GM12891 (cell line): ENCODE measurements at regions not wholly inside any gene's neighbourhood (a gene's known extent, or its start where the extent isn't known, plus 50 kb on each side); places are given as distances from the start of the nearest gene placed in this dataset.

Source experiments
- DNase-seq: peaks from one replicate; pipeline ENCODE4 v3.0.0; 2011; ENCODE audit warnings: low spot score; ENCODE audit not compliant: insufficient read length
- FAIRE-seq: peaks from 2 replicates; lab custom pipeline; 2011; peaks lifted over from hg19 to GRCh38; lab: Jason Lieb, UNC
- PAX5 ChIP-seq: IDR thresholded peaks from 2 replicates; pipeline ENCODE4 v1.6.1; 2011; ENCODE audit warnings: low read length, moderate library complexity, mild to moderate bottlenecking; ENCODE audit not compliant: insufficient read depth, severe bottlenecking
- POLR2A ChIP-seq: IDR thresholded peaks from 2 replicates; pipeline ENCODE4 v1.6.1; 2011; ENCODE audit warnings: low read depth, low read length, control low read depth
- POLR2AphosphoS5 ChIP-seq: IDR thresholded peaks from 2 replicates; pipeline ENCODE4 v1.6.1; 2011; ENCODE audit warnings: low read depth, low read length, control low read depth
- POU2F2 ChIP-seq: IDR thresholded peaks from 2 replicates; pipeline ENCODE4 v1.6.1; 2011; ENCODE audit warnings: low read depth, mild to moderate bottlenecking, control low read depth, low read length, moderate library complexity
- SPI1 ChIP-seq: IDR thresholded peaks from 2 replicates; pipeline ENCODE4 v1.6.1; 2011; ENCODE audit warnings: low read depth, low read length, control low read depth
- TAF1 ChIP-seq: IDR thresholded peaks from 2 replicates; pipeline ENCODE4 v1.6.1; 2011; ENCODE audit warnings: low read depth, low read length, control low read depth

DNA sequence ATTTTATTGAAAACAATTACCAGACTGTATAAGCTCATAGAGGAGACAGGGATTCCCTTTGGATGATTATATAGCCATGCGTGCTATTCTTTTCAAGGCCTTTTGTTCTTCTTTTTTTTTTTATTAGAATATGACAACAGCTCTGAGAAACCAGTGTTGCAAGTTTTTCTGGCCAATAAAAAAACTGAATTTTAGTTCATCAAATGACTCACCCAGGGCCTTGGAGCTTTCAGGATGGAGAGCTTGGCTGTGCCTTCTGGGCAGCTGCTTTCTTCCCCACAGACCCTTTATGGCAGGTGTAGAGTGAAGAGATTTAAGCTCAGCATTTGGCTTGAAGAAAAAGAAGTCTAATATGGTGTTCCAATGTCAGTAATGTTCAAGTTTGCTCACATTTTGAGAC is 497.9 kb upstream of the FANCL start:
- TF ChIP-seq POU2F2: no peak
- no peak for TF ChIP-seq POLR2AphosphoS5
- TF ChIP-seq SPI1: no peak
- no peak for TF ChIP-seq TAF1
- no peak for TF ChIP-seq POLR2A
- no peak for TF ChIP-seq PAX5
- no peak for FAIRE-seq
- DNase-seq: no peak

DNA sequence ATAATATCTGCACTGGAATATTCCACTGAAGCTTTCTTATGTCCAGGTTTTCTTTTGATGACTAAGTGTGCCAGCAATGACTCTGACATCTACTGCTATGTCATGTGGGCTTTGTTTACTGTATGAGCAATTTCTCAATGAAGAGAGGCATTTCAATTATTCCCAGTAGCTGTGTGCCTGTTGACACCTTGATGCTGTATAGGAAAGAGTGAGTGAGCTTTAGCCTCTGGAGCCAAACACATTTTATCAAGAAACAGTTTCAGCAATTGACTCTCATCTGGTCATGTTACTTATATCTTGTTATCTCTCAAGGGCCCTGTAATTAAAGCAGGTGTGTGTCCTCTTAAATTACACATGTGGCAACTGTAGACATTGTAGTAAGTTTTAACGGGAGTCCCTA is 493.2 kb upstream of the FANCL start:
- FAIRE-seq (no peak), DNase-seq (no peak)
- TF ChIP-seq POU2F2 (no peak), SPI1 (no peak), TAF1 (no peak), POLR2A (no peak), POLR2AphosphoS5 (no peak), PAX5 (no peak)

DNA sequence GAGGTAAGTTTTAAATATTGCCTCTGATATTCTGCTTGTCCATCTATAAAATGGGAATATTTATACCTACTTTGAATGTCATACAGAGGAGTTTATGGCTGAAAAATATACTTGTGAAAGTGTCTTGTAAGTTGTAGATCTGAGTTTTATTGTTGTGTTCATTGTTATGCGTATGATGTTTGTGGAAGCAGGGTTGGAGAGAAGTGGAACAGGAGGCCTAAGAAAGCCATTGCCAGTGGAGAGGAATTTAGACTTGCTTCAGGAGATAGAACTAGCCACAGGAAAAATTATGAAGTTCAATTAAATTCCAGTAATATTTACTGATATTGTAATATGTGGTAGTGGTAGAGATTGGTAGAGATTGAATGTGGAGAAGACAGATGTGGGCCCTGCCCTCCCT is 491.9 kb upstream of the FANCL start:
- DNase-seq: no peak
- FAIRE-seq: no peak
- TF ChIP-seq POLR2AphosphoS5 (no peak), SPI1 (no peak), POLR2A (no peak), POU2F2 (no peak), TAF1 (no peak)

DNA sequence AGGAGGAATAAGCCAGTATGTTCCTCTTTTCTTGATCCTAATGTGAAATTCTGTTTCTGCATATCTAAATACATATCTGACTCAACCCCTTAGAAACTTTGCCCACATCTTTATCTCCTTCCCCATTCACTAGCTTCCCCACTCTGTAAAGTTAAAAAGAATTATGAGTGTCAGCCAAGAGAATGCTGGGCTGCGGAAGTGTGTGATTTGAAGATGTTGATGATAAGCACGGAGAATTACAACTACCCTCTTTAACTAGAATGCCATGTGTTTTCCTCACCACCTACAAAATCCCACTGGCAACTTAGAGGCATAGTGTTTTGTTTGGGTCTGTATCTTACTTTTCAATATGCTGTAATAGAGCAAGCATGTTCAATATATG is 490.4 kb upstream of the FANCL start:
- DNase-seq: no peak
- no peak for FAIRE-seq
- no peak for TF ChIP-seq SPI1
- no peak for TF ChIP-seq PAX5
- TF ChIP-seq POLR2AphosphoS5: no peak
- TF ChIP-seq POU2F2: no peak
- TF ChIP-seq TAF1: no peak
- no peak for TF ChIP-seq POLR2A

DNA sequence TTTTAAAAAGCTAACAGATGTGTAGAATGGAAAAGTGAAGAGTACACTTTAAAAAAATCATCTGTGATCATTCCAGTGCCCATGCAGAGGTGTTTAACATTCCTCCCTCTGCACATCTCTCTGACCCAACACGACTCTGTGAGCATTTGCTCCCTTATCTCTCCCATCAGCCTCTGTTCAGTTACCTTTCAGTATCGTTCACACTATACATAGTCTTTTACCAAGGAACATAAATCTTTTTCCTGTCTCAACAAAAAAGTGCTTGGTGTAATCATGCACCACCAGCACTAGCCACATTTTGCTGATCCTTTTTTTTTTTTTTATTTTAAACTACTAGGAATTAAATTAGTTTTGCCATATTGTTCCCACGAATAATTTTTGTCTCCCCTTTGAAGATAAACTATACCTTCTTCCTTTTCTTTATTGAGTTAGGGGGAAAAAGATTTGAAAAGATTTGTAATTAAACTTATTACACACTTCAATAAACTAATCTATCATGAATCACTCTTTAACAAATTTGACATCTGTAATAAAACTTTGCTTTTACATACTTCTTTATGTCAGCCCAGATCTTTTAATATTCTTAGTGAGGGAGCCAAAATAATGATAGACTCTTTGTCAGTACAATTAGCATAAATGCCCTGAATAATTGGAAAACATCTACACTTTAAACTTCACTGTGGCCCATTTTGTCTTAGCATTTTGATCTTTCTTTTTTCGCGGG is 489.8 kb upstream of the FANCL start:
- TF ChIP-seq POU2F2 (no peak), TAF1 (no peak), POLR2A (no peak), SPI1 (no peak), PAX5 (no peak), POLR2AphosphoS5 (no peak)
- no peak for DNase-seq
- no peak for FAIRE-seq

DNA sequence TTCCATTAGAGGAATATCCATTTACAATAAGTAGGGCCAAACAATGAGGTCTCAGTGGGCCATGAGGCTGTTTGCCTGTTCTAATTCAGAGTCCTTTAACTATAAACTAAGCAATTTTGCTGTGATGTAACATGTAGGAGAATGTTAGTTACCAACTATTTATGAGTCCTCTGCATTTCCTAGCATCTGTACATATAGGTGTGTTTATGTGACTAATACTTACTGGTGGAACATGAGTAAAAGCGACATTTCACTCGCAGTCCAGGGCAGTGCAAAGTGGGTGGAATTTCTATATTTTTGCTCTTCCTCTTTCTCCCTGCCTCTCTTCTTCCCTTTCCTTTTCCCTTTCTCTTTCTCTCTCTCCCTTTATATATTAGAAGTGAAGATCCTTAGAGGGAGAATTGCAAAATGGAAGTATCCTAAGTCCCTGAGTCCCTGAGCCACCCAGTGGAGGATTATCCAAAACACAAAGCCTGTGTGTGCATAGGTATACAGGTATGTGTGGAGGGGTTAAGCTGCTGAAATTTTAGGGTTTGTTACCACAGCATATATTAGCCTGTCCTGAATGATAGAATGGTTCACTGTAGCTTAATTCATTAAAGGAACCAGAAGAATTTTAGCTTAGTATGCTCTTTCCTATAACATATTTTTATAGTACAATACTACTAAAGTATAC is 487.0 kb upstream of the FANCL start:
- TF ChIP-seq POU2F2 (no peak), SPI1 (no peak), POLR2AphosphoS5 (no peak), PAX5 (no peak)
- FAIRE-seq (no peak), DNase-seq (no peak)

DNA sequence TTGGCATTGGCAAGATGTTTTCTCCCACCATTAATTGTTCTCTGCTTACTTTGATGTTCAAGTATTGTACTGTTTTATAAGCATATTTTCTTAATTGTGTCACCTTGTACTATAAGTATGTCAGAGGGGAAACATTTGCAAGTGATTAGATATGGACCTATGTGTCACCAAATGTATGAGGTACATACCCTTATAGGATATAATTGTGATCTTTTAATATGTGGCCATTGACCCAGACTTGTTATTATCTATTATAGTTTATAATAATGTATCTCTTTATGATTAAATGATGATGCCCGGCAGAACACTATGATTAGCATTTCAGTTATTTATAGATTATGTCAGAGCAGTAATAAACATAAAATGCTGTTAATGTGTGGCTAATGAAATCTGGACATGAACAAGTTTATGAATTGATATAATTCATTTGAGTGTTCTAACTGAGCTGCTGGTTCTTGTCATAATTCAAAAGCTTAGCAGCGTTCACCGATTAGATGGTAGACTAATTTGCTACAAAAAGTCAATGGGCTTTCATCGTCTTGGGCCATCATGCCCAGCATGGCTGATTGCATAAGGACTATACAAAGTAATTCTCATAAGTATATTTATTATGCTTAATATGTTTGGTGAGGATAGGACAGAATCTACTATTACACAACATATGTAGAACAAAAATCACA is 480.9 kb upstream of the FANCL start:
- no peak for FAIRE-seq
- no peak for DNase-seq
- TF ChIP-seq POU2F2 (no peak), PAX5 (no peak), SPI1 (no peak), POLR2A (no peak), TAF1 (no peak), POLR2AphosphoS5 (no peak)

DNA sequence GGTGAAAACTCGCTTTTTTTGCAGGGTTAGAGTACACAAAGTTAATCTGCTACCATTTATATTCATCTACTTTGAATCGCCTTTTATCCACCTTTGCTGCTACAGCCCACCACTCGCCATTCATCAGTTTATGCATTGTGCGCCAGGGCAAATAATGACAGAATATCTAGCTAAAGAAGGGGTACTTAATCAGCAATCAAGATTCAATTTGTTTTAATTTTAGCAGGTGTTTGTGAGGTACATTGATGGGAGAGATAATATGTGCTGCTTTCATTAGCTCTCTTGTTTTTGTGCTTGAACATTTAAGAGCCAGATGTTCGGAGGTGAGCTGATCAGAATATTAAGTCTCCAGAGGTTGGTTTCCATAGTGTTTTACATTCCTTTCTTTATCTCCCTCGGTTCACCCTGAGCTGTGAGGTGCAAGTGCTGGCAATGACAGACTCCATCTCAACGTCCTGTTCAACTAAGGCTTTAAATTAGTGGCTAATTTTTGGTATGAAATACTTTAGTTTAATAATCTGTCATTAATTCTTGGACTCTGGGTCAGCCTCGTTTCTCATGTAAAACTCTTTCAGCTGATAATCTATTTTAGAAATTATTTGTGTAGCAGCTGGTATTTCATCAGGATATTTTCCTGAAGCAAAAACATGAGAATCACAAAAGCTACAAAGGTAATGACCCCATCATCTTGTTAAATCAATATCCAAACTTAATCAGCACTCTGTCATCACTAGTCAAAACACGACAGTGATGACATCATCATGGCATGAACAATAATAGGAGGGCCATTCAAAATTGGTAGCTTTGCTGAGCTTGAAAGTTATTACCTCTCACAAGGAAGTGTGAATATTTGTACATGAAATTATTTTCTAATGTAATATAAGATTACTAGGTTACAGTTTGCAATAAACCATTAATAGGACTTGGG is 479.9 kb upstream of the FANCL start:
- FAIRE-seq (no peak), DNase-seq (no peak)
- TF ChIP-seq POLR2A (no peak), TAF1 (no peak), POU2F2 (no peak), POLR2AphosphoS5 (no peak), SPI1 (no peak)
